ENCODE measurements at regions not wholly inside any gene's neighbourhood (a gene's known extent, or its start where the extent isn't known, plus 50 kb on each side); places are given as distances from the start of the nearest gene placed in this dataset.

DNA sequence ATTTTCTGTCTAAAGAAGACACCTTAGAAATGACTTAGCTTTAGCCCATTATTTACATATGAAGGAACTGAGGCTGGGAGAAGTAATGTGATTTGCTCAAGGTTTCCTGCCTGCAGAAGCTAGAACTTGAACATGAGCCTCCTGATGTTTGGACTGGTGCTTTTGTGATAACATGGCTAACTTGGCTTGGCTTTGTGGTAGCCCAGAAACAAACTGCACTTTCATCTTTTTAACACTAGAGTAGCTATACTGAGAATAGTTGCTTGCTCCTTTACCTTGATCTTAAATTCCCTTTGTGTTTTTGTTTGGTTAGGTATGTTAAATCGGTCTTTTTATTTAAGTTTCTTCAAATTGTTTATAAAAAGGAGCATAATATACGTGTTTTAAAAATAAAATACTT is 163.5 kb upstream of the MANEA start:
- no peak for TF ChIP-seq RNF2 (IDR thresholded peaks at IDR 0.05)
- TF ChIP-seq NRF1 (conservative IDR thresholded peaks at IDR 0.05 in 1 of 2, IDR thresholded peaks at IDR 0.05 in 1 of 2), result no peak
- no peak for TF ChIP-seq FOS (IDR thresholded peaks at IDR 0.05; ENCODE audit: extremely low read depth, insufficient read length)
- no peak for TF ChIP-seq NONO (IDR thresholded peaks at IDR 0.05; ENCODE audit: low read depth in 2 of 2, low read length in 1 of 2)
- TF ChIP-seq ATF7 (IDR thresholded peaks at IDR 0.05), result no peak
- TF ChIP-seq JUND (IDR thresholded peaks at IDR 0.05; ENCODE audit: borderline replicate concordance, low read depth, low read length), result no peak
- TF ChIP-seq JUND (tag; IDR thresholded peaks at IDR 0.05; ENCODE audit: borderline replicate concordance, low read depth, low read length), result no peak
- no peak for TF ChIP-seq ZNF24 (IDR thresholded peaks at IDR 0.05)
- no peak for TF ChIP-seq POLR2A (conservative IDR thresholded peaks at IDR 0.05)
- TF ChIP-seq RFX5 (IDR thresholded peaks at IDR 0.05; ENCODE audit: low read depth, low read length), result no peak
- no peak for TF ChIP-seq ZKSCAN1 (IDR thresholded peaks at IDR 0.05; ENCODE audit: low read depth, low read length)
- no peak for TF ChIP-seq POLR2G (IDR thresholded peaks at IDR 0.05; ENCODE audit: low read depth, low read length)
- no peak for TF ChIP-seq TAF9B (IDR thresholded peaks at IDR 0.05; ENCODE audit: partially characterized antibody)
- TF ChIP-seq BRD4 (IDR thresholded peaks at IDR 0.05), result no peak
